Neural crest cell (in vitro differentiated cells): ENCODE measurements at regions not wholly inside any gene's neighbourhood (a gene's known extent, or its start where the extent isn't known, plus 50 kb on each side); places are given as distances from the start of the nearest gene placed in this dataset.
A peak's percentile ranks its signal among the peaks of the same experiment; 100 is the strongest.

Source experiments
- DNase-seq: peaks from one replicate; pipeline ENCODE4 v3.0.0; 2021; ENCODE audit warnings: low read depth, mixed read lengths, low spot score
- H3K27ac Mint-ChIP-seq: one replicate; pipeline ENCODE4 v1.8.0; 2021; ENCODE audit warnings: mild to moderate bottlenecking, mixed read lengths; ENCODE audit not compliant: unreplicated experiment
- H3K27me3 Mint-ChIP-seq: 2 replicates; pipeline ENCODE4 v1.8.0; 2021; ENCODE audit warnings: low read depth, mild to moderate bottlenecking, mixed read lengths
- H3K36me3 Mint-ChIP-seq: 2 replicates; pipeline ENCODE4 v1.8.0; 2021; ENCODE audit warnings: low read depth, mild to moderate bottlenecking, mixed read lengths
- H3K4me1 Mint-ChIP-seq: 2 replicates; pipeline ENCODE4 v1.8.0; 2021; ENCODE audit warnings: mixed read lengths
- H3K4me3 Mint-ChIP-seq: one replicate; pipeline ENCODE4 v1.8.0; 2021; ENCODE audit warnings: mild to moderate bottlenecking, mixed read lengths
- H3K9me3 Mint-ChIP-seq: 2 replicates; pipeline ENCODE4 v1.8.0; 2021; ENCODE audit warnings: mixed read lengths
- CTCF ChIP-seq: fragments of 200-600 bp; sonication (generic); conservative IDR thresholded peaks from 2 replicates; pipeline ENCODE4 v1.5.0; 2021; ENCODE audit warnings: antibody characterized with exemption, mild to moderate bottlenecking

- Mint-ChIP-seq H3K4me1 (no peaks in the 10 kb centered on the region), H3K27ac (no peak overlapping the region), H3K27me3 (no peaks in the 10 kb centered on the region), H3K36me3 (no peaks in the 10 kb centered on the region), H3K9me3 (peaks cover 2% of the 10 kb centered on the region), H3K4me3 (no peak overlapping the region)
- peak; percentile 83 for TF ChIP-seq CTCF
- DNase-seq = no peak
Observed at GRCh38 chr3:76585794-76586392, 454.0 kb upstream of the ROBO2 start.

- Mint-ChIP-seq H3K27me3 (no peaks in the 10 kb centered on the region), H3K27ac (no peak overlapping the region), H3K4me1 (no peaks in the 10 kb centered on the region), H3K36me3 (no peaks in the 10 kb centered on the region), H3K9me3 (no peaks in the 10 kb centered on the region), H3K4me3 (no peak overlapping the region)
- no peak for TF ChIP-seq CTCF
- DNase-seq = no peak
Observed at GRCh38 chr3:76586471-76586870, 453.4 kb upstream of the ROBO2 start.

GRCh38 chr3:76610150-76610549 lies 429.7 kb upstream of the ROBO2 start:
- H3K4me3 Mint-ChIP-seq = no peak overlapping the region
- no peak for DNase-seq
- H3K27me3 Mint-ChIP-seq = no peaks in the 10 kb centered on the region
- no peaks in the 10 kb centered on the region for H3K4me1 Mint-ChIP-seq
- peaks cover 3% of the 10 kb centered on the region for H3K9me3 Mint-ChIP-seq
- TF ChIP-seq CTCF = no peak
- H3K36me3 Mint-ChIP-seq = no peaks in the 10 kb centered on the region
- H3K27ac Mint-ChIP-seq = no peak overlapping the region

- Mint-ChIP-seq H3K27ac (no peak overlapping the region), H3K36me3 (no peaks in the 10 kb centered on the region), H3K9me3 (peaks cover 3% of the 10 kb centered on the region), H3K4me3 (no peak overlapping the region), H3K27me3 (no peaks in the 10 kb centered on the region), H3K4me1 (peaks cover 4% of the 10 kb centered on the region)
- no peak for DNase-seq
- no peak for TF ChIP-seq CTCF
Observed at GRCh38 chr3:76615719-76616118, 424.2 kb upstream of the ROBO2 start.

GRCh38 chr3:76624164-76624563 lies 415.7 kb upstream of the ROBO2 start:
- no peak overlapping the region for H3K27ac Mint-ChIP-seq
- no peak for DNase-seq
- H3K4me1 Mint-ChIP-seq = no peaks in the 10 kb centered on the region
- no peaks in the 10 kb centered on the region for H3K27me3 Mint-ChIP-seq
- no peaks in the 10 kb centered on the region for H3K36me3 Mint-ChIP-seq
- peaks cover 9% of the 10 kb centered on the region for H3K9me3 Mint-ChIP-seq
- H3K4me3 Mint-ChIP-seq = no peak overlapping the region
- TF ChIP-seq CTCF = no peak
